ENCODE measurements at regions not wholly inside any gene's neighbourhood (a gene's known extent, or its start where the extent isn't known, plus 50 kb on each side); places are given as distances from the start of the nearest gene placed in this dataset.
A peak's percentile ranks its signal among the peaks of the same experiment; 100 is the strongest.

- Histone ChIP-seq H3K4me2 (no peak overlapping the region), H3K9ac (no peak overlapping the region), H3K4me3 (ENCODE audit: low read depth in 2 of 2, low read length in 1 of 2) (no peak overlapping the region), H3K27me3 (ENCODE audit: insufficient read depth) (no peaks in the 10 kb centered on the region), H3F3A (replicated peaks; ENCODE audit: insufficient read depth) (no peaks in the 10 kb centered on the region), H3K27ac (ENCODE audit: low read depth in 2 of 2, low read length in 1 of 2) (no peak overlapping the region; a peak in 1 of 4 replicates), H3K36me3 (replicated peaks in 1 of 2; ENCODE audit: control insufficient read depth in 1 of 2, insufficient read depth in 2 of 2, low read length in 1 of 2) (no peaks in the 10 kb centered on the region), H4K20me1 (ENCODE audit: insufficient read depth) (no peaks in the 10 kb centered on the region), H3K9me3 (no peaks in the 10 kb centered on the region), H3K79me2 (ENCODE audit: insufficient read depth) (no peaks in the 10 kb centered on the region), H3K4me1 (ENCODE audit: control insufficient read depth in 1 of 2, insufficient read depth in 2 of 2, low read depth in 1 of 2, low read length in 1 of 2) (peaks cover 0 to 24% of the 10 kb centered on the region in 2 experiments; a peak in 1 of 4 replicates), H2AFZ (ENCODE audit: low read depth) (no peak overlapping the region), H3K9me2 (no peaks in the 10 kb centered on the region)
- DNase-seq = peak; percentile 23
- TF ChIP-seq TCF12 (IDR thresholded peaks at IDR 0.05) (no peak), USF1 (IDR thresholded peaks at IDR 0.05; ENCODE audit: borderline replicate concordance, low read depth) (no peak), YY1 (IDR thresholded peaks at IDR 0.05; ENCODE audit: low read depth) (no peak), TEAD4 (IDR thresholded peaks at IDR 0.05; ENCODE audit: borderline replicate concordance, insufficient read depth) (no peak), JUND (IDR thresholded peaks at IDR 0.05) (no peak), NFIC (IDR thresholded peaks at IDR 0.05; ENCODE audit: borderline replicate concordance) (no peak), TAF1 (IDR thresholded peaks at IDR 0.05; ENCODE audit: borderline replicate concordance, low read depth, low read length) (no peak), PBX3 (IDR thresholded peaks at IDR 0.05) (no peak)
- POLR2A ChIA-PET = interaction anchor here (0.8 kb wide), 1 partner anchor 313 kb away, joined by 3 read pairs; no protein-coding TSS in a partner anchor
- 35% methylated on average over 4 of the region's 17 CpGs for WGBS (ENCODE audit: low lambda C conversion rate)
- CTCF ChIA-PET = no interaction called here
Observed at GRCh38 chr2:240247868-240248720, 107.6 kb upstream of the OTOS start.

GRCh38 chr2:240248721-240249422 lies 108.4 kb upstream of the OTOS start:
- no peaks in the 10 kb centered on the region for H3K27me3 ChIP-seq (ENCODE audit: insufficient read depth)
- peak; percentile 12 for DNase-seq
- no peak overlapping the region for H3K4me3 ChIP-seq (ENCODE audit: low read depth in 2 of 2, low read length in 1 of 2)
- H3K9ac ChIP-seq = no peak overlapping the region
- H3K36me3 ChIP-seq (replicated peaks in 1 of 2; ENCODE audit: control insufficient read depth in 1 of 2, insufficient read depth in 2 of 2, low read length in 1 of 2) = no peaks in the 10 kb centered on the region
- H3K27ac ChIP-seq (ENCODE audit: low read depth in 2 of 2, low read length in 1 of 2) = no peak overlapping the region
- H3K9me3 ChIP-seq = no peaks in the 10 kb centered on the region
- H3K79me2 ChIP-seq (ENCODE audit: insufficient read depth) = no peaks in the 10 kb centered on the region
- 75% methylated on average over 9 of the region's 14 CpGs for WGBS (ENCODE audit: low lambda C conversion rate)
- H3K9me2 ChIP-seq = no peaks in the 10 kb centered on the region
- no peak overlapping the region for H2AFZ ChIP-seq (ENCODE audit: low read depth)
- no peak overlapping the region for H3K4me2 ChIP-seq
- POLR2A ChIA-PET = interaction anchor here (0.8 kb wide), 1 partner anchor 312 kb away, joined by 3 read pairs; no protein-coding TSS in a partner anchor
- no peaks in the 10 kb centered on the region for H4K20me1 ChIP-seq (ENCODE audit: insufficient read depth)
- no peaks in the 10 kb centered on the region for H3F3A ChIP-seq (replicated peaks; ENCODE audit: insufficient read depth)
- H3K4me1 ChIP-seq (ENCODE audit: control insufficient read depth in 1 of 2, insufficient read depth in 2 of 2, low read depth in 1 of 2, low read length in 1 of 2) = peaks cover 0 to 24% of the 10 kb centered on the region in 2 experiments; a peak in 1 of 4 replicates
- TF ChIP-seq FOSL2 (IDR thresholded peaks at IDR 0.05; ENCODE audit: borderline replicate concordance, low read depth) (no peak), GABPA (IDR thresholded peaks at IDR 0.05; ENCODE audit: low read depth) (no peak), ELF1 (IDR thresholded peaks at IDR 0.05) (no peak), SMC3 (IDR thresholded peaks at IDR 0.05; ENCODE audit: low read depth, low read length) (no peak), USF1 (IDR thresholded peaks at IDR 0.05; ENCODE audit: borderline replicate concordance, low read depth) (no peak), ZBTB33 (IDR thresholded peaks at IDR 0.05; ENCODE audit: borderline replicate concordance, low read depth) (no peak), TAF1 (IDR thresholded peaks at IDR 0.05; ENCODE audit: borderline replicate concordance, low read depth, low read length) (no peak), POLR2AphosphoS5 (IDR thresholded peaks at IDR 0.05; ENCODE audit: low read depth, low read length) (no peak), USF2 (IDR thresholded peaks at IDR 0.05; ENCODE audit: borderline replicate concordance, low read depth, low read length) (no peak), SIN3A (IDR thresholded peaks at IDR 0.05; ENCODE audit: borderline replicate concordance, low read depth, low read length) (no peak), JUND (IDR thresholded peaks at IDR 0.05) (no peak), RAD21 (IDR thresholded peaks at IDR 0.05; ENCODE audit: low read length) (no peak), RCOR1 (IDR thresholded peaks at IDR 0.05; ENCODE audit: low read length) (no peak), CHD2 (IDR thresholded peaks at IDR 0.05; ENCODE audit: low read length, partially characterized antibody) (no peak), NRF1 (IDR thresholded peaks at IDR 0.05; ENCODE audit: low read depth, low read length) (no peak), EZH2phosphoT487 (IDR thresholded peaks at IDR 0.05; ENCODE audit: borderline replicate concordance, low read depth) (no peak)
- CTCF ChIA-PET = no interaction called here

All from SK-N-SH (cell line).